GM21737 (cell line): ENCODE measurements at regions not wholly inside any gene's neighbourhood (a gene's known extent, or its start where the extent isn't known, plus 50 kb on each side); places are given as distances from the start of the nearest gene placed in this dataset.
"Not testable (repeated sequence)": the region's sequence is repeated elsewhere in the genome, so short reads cannot be mapped to it uniquely, and the experiment has no call there.

Source experiments
- ATAC-seq: cut with Tn5 transposase; IDR thresholded peaks from one replicate; pipeline ENCODE4 v1.9.1; 2021; ENCODE audit warnings: mild to moderate bottlenecking, moderate library complexity; ENCODE audit not compliant: unreplicated experiment

DNA sequence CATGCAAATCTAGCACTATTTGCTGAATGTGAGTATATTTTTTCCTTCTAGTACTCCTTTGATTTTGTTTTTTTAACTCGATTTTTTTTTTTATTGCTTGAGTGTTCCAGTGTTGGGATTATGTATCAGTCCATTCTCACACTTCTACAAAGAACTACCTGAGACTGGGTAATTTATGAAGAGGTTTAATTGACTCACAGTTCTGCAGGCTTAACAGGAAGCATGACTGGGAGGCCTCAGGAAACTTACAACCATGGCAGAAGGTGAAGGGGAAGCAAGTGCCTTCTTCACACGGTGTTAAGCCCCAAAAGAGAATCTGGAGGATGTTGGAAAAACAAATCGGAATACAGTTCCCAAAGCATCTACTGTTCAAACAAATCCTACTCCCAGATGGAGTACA, 69.1 kb downstream of the ZNF518B start:
- ATAC-seq = not testable (repeated sequence)

DNA sequence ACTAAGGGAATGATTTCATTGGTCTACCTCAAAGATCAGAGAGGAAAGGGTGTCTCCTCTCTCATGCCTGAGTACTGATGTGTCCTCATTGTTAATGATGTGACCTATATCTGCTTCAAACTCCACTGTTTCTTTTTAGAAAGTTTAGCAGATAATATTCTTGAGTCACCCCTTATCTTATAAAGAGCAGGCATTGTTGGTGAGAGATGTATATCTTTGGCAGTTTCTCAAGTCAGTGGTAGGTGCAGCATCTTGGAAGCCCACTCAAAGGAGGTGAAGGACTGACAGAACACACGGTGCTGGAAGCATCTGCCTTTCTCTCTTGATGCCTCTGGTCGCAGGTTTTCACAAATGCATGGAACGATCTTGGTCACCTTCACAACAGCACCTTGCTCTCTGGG, 71.2 kb downstream of the ZNF518B start:
- no peak for ATAC-seq

DNA sequence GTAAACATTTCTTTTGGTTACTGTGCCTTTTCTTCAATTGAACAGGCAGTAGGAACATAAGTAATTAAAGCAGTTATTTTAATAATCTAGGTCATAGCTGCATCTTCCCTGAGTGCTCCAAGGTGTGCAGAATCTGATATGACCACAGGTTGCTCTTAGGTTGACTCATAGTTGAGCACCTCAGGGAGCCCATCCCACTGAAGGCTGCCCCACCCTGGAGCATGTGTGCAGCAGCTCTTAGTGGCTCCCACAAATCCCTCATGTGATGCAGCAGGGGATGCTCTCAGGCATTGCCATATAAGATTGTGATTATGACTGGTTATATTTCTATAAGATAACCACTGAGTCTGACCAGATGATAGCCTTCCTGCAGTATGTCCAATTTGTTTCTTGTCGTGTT, 72.3 kb downstream of the ZNF518B start:
- ATAC-seq = no peak

DNA sequence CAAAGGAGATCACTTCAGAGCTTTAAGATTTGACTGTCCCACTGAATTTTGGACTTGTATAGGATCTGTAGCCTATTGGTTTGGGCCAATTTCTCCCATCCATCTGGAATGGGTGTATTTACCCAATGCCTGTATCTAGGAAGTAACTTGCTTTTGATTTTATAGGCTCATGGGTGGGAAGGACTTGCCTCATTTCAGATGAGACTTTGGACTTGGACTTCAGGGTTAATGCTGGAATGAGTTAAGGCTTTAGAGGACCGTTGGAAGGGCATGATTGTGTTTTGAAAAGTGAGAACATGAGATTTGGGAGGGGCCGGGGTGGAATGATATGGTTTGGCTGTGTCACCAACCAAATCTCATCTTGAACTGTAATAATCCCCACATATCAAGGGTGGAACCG, 73.8 kb downstream of the ZNF518B start:
- no peak for ATAC-seq

DNA sequence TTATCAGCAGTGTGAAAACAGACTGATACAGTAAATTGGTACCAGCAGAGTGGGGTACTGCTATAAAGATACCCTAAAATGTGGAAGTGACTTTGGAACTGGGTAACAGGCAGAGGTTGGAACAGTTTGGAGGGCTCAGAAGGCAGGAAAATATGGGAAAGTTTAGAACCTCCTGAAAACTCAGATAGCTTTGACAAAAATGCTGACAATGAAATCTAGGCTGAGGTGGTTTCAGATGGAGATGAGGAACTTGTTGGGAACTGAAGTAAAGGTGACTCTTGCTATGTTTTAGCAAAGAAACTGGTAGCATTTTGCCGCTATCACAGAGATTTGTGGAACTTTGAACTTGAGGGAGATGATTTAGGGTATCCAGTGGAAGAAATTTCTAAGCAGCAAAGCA, 75.1 kb downstream of the ZNF518B start:
- not testable (repeated sequence) for ATAC-seq

DNA sequence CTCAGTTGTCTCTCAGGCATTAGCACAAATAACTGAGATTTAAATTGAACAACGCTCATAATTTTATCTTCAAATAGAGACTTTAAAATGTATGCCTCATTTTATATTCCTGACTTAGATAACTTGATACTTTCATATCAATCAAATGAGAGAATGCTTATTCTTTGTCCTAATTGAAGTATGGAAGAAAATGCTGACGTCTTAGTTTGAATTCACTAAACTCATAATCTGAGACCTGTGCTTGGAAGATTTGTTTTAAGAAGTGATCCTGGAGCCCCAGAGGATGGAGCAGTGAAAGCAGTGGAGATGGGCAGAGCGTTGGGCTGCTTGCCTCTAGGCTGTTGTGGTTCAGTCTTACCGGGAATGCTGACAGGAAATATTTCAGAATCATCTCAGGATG, 76.1 kb downstream of the ZNF518B start:
- no peak for ATAC-seq

DNA sequence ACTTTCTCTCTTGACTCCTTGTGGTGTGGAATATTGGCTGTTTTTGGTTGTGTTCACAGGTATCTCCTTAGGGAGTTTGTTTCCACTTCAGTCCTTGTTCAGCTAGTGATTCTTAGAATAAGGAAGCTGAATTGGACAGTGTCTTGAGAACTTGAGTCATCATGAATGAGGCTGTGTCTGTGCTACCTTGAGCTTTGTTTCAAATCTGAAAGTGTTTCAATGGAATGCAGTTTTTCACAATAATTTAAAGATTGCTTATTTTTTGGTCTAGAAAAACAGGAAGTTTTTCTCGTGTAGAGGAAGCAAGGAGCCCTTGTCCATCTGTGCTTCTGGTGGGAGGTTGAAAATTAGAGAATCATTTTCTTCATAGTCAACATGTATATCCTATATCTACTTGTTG, 76.5 kb downstream of the ZNF518B start:
- no peak for ATAC-seq

DNA sequence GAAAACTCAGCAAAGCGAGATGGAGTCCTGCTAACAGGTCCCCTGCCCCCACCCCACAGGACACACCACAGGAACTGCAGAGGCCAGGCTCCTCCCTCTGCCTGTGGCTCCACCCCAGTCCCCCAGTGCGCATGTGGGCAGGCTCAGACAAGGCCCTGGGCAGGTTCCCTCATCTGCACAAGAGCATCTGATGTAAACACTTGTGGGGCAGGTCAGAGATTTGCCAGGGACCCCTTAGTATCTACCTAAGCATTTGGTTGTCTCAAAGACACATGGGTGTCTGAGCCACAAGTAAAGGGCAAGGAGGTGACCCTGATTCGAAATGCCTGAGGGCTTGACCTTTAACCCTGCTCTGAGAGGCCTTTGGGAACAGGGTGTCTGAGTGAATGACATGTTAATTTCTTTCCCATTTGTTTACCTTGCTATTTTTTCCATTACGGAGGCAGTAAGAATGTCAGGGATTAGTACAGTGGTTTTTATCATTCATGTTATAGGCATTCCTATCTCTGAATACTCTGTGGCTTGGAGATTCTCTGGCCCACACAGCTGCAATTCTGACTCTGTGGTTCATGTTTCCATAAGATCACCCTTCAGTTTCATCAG, 85.3 kb downstream of the ZNF518B start:
- ATAC-seq = no peak

DNA sequence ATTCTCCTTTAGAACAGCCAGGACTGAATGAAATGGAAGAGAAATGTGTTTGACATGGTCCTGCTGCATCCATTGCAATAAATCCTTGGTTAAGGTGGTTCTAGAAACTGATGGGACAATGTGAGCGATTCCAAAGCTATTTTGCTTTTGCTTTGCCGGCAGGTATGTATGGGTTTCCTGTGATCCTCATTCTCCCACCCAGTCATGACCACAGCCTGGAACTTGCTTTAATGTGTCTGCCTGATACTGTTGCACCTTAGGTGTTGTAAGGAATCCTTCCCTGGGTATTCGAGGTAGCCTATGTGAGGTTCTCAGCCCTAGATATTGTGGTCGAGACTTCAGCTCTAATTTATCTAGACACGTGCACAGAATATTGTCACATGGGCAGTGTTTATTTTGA, 86.1 kb downstream of the ZNF518B start:
- no peak for ATAC-seq

DNA sequence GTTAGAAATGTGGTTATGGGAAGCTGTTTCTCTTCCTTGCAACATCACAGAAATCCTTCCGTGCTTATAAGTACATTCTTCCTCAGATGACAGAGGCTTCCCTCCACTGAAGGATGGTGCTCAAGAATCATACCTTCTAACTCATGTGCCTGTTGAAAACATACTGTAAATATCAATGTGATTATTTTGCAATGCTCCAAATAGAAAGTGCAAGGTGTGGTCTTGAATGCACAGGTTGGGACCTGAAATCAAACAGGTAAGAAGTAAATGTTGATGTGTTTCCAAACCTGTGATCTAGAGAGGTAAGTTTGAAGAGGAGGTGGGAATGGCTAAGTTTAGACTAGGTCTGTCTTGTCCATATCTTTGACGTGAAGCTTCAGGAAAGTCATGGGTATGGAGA, 87.7 kb downstream of the ZNF518B start:
- ATAC-seq = no peak

DNA sequence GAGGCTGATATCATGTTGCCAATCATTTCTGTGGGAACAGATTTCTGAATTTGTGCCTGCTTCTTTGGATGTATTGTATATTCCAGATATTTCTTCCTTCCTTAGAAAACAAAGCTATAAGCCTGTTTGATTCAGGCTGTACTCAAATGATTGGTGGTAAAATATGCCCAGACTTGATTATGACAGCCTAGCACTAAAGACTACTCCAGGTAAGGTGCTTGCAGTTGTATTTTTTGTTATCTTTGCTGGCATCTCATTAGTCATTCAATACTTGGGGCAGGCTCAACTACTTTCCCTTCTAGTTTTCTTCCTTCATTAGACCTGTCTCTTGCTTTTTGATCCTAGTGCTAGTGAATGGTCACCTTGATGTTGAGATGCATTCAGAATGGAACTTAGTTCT, 90.6 kb downstream of the ZNF518B start:
- no peak for ATAC-seq

DNA sequence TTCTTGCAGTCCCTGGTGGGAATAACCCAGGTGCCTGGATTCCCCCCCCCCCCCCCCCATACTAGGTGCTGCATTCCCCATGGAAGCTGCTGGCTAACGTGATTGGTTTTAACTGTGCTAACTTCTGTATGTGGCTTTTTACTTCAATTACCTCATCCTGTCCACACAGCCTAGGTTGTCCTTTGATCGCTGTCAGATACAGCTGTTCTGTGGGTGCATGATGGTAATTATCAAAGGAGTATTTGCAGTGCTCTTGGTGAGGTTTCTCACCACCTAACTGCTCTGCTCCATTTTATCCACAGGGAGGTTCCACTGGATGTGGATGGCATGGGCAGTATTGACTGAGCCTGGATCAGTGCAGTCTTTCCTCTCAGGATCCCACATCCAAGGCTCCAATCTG, 93.0 kb downstream of the ZNF518B start:
- ATAC-seq = no peak

DNA sequence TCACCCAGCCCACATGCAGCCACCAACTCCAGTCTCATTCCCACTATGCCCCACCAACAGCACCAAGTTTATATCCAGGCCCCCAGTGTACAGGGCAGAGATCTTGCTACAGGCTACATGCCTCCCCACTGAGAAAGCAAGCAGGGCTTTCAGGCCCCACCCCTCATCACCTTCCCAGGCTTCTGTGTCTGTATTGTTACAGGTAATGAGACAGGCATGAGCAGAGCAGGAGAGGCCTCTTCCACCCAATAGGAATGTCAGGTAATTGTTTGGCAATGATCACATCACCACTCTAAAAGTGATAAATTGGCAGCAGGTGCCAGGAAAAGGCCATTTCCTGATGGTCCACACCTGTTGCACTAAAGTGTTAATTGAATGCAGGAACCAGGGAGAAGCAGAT, 102.5 kb downstream of the ZNF518B start:
- ATAC-seq = no peak

DNA sequence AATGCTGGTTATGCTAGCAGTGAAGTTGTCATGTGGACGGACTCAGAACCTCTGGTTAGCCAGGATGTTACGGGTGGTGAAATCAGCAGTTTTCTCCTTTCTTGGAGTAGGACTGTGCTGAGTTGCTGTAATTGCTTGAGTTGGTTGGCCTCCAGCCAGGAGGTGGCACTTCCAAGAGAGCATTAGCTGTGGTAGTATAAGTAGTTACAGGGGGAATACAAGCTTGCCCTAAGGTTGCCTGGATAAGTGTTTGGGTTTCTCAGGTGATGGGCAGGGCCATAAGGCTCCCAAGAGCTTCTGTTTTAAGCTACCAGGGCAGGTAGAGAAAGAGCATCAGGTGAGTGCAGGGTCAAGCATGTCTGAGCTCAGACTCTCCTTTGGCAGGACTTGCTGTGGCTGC, 103.0 kb downstream of the ZNF518B start:
- ATAC-seq = no peak

DNA sequence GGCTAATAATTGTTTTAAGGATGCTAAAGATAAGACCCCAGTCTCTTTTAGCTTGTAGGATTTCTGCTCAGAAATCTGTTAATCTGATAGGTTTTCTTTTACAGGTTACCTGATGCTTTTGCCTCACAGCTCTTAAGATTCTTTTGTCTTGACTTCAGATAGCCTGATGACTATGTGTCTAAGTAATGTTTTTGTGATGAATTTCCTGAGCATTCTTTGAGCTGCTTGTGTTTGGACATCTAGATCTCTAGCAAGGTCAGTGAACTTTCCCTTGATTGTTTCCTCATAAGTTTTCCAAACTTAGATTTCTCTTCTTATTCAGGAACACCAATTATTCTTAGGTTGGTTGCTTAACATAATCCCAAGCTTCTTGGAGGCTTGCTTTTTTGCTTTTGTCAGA, 104.1 kb downstream of the ZNF518B start:
- ATAC-seq = no peak

DNA sequence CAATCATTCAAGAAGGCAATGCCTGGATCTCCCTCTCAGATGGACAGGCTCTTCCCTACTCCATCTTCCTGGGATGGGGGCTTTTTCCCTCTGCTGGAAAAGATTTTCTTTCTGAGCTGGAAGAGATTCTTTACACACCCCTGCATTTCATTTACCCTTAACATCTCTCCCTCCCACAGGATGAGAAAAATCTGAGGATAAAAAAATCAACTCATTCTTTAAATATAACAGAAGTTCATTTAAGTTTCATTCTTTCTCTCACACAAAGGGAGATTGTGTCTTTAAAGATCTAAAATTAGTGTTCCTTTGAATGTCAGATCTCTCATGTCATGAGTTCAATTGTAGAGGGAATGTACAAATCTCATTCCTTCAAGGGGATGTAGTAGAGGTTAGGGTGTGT, 109.0 kb downstream of the ZNF518B start:
- ATAC-seq = no peak

DNA sequence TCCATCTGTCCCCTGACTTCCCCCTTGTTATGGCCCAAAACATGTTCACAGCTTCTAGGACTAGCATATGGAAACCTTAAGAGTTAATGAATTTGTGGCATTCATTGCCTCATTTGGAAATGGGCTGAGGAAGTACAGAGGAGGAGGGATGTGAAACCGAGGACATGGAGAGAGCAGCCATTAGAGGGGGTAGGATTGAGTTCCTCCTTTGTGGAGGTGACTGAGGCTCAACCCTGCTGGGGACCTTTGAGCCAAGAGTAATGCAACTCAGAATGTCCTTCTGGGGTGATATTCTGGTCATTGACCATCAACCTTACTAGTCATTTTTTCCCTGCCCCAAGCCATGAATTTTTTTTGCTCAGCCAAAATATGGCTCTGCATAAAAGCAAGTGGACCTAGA, 109.4 kb downstream of the ZNF518B start:
- ATAC-seq = no peak

DNA sequence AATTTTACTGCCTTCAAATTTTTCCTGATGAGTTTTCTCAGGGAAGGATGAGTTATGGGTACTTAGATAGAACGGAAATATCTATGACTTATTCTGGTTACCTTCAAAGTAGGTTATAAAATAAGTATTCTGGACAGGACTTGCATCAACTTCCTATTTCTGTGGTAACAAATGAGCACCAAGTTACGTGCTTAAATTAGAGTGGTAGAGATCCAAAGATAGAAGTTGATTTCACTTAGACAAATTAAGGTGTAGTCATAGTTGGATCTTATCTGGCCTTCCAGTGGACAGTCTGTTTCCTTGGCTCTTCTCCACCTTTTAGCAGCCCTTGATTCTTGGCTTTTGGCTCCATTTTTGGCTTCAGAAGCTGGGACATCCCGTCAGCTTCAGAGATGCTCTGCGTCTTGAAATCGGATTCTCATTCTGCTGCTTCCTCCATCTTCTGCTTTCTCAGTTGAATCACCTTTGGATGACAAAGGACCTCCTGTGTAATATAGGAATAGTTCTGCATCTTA, 109.9 kb downstream of the ZNF518B start:
- no peak for ATAC-seq

DNA sequence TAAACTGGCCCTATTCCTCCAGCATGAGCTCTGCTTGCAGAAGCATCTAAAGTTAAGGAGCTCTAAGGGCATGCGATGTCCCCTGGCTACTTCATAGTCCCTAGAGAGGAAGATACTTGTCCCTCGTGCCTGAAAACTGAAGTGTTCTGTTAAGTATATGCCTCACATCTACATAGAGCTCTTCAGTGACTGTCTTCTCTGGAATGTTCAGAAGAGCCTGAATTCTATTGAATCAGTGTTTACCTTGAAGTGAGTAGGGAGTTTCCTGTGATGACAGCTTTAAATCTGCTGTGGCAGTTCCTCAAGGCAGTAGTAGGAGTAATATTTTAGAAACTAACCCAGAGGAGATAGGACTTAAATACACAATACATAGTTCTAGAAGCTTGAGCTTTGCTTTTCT, 111.2 kb downstream of the ZNF518B start:
- no peak for ATAC-seq

DNA sequence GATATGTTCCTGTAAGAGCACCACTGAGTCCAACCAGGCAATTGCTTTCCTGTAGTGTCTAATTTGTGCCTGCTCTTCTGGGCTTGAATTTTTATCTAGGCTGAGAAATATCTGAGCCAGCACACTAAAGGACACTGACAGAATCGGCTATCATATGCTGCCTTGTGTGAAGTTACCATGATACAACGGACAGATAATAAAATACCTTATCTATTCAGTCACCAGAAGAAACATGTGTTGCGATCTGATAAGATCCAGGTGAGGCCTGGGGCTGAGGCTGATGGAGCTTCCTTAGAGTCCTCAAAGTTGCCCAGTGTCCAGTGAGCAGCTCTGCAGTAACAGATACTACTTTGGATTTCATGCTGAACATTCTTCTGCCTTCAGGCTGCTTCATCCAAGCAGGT, 111.8 kb downstream of the ZNF518B start:
- no peak for ATAC-seq

DNA sequence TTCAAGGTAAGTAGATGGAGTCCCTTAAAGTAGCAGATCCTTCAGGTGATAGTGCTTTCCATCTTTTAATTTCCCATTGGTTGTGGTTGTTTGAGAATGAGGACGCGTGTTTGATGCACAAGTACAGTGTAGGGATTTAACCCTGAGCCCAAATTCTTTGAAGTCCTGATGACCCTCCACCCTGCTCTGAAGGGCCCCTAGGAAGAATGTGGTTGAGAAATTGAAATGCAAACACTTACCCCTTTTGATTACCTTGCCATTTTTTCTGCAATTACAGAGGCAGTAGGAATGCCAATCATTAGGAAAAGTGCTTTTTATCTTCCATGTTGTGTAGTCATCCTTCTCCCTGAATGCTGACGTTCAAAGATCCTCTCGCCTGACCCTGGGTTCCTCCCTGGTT, 112.4 kb downstream of the ZNF518B start:
- ATAC-seq = no peak

DNA sequence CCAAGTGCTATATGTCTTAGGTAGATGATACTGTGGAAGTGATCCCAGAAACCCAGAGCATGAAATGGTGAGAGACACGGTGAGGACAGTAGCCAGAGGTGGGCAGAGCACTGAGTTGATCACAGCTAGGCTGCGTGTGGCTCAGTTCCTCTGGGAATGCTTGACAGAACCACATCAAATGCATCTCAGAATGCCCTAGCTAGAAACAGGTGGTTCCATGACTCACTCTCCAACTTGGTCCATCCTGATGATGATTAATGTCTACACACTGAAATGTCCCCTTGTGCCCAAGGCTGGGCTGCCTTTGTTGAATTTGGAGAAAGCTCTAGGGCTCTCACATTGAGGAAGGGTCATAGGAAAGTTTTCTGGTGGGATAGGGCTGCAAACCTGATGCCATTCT, 113.6 kb downstream of the ZNF518B start:
- ATAC-seq = no peak

DNA sequence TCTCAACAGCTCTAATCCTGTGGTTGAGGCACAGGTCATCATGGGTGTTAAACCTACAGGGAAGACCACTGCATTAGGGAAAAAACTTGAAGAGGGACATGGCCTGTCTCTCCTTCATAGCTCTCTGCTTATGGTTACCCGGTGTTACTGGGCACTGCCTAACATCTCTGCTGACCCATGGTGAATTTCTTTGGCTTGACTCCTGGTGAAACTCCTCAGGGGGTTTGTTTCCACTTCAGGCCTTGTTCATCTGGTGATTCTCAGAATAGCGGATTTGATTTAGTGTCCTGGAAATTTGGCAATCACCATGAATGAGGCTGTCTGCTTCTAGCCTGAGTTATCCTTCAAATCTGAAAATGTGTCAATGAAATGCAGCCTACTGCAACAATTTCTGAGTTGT, 114.4 kb downstream of the ZNF518B start:
- no peak for ATAC-seq
